GM12891 (cell line): ENCODE measurements at regions not wholly inside any gene's neighbourhood (a gene's known extent, or its start where the extent isn't known, plus 50 kb on each side); places are given as distances from the start of the nearest gene placed in this dataset.

Experiments
- PAX5 ChIP-seq: IDR thresholded peaks from 2 replicates; pipeline ENCODE4 v1.6.1; 2011; ENCODE audit warnings: low read length, moderate library complexity, mild to moderate bottlenecking; ENCODE audit not compliant: insufficient read depth, severe bottlenecking
- POLR2A ChIP-seq: IDR thresholded peaks from 2 replicates; pipeline ENCODE4 v1.6.1; 2011; ENCODE audit warnings: low read depth, low read length, control low read depth
- POLR2AphosphoS5 ChIP-seq: IDR thresholded peaks from 2 replicates; pipeline ENCODE4 v1.6.1; 2011; ENCODE audit warnings: low read depth, low read length, control low read depth
- POU2F2 ChIP-seq: IDR thresholded peaks from 2 replicates; pipeline ENCODE4 v1.6.1; 2011; ENCODE audit warnings: low read depth, mild to moderate bottlenecking, control low read depth, low read length, moderate library complexity
- SPI1 ChIP-seq: IDR thresholded peaks from 2 replicates; pipeline ENCODE4 v1.6.1; 2011; ENCODE audit warnings: low read depth, low read length, control low read depth
- TAF1 ChIP-seq: IDR thresholded peaks from 2 replicates; pipeline ENCODE4 v1.6.1; 2011; ENCODE audit warnings: low read depth, low read length, control low read depth

GRCh38 chr7:37524056-37524455 lies 75.4 kb upstream of the ELMO1 start:
- TF ChIP-seq POLR2AphosphoS5: no peak
- TF ChIP-seq POLR2A: no peak
- TF ChIP-seq TAF1: no peak
- TF ChIP-seq POU2F2: no peak
- no peak for TF ChIP-seq SPI1
- TF ChIP-seq PAX5: no peak
